WERI-Rb-1 (cell line): ENCODE measurements at regions not wholly inside any gene's neighbourhood (a gene's known extent, or its start where the extent isn't known, plus 50 kb on each side); places are given as distances from the start of the nearest gene placed in this dataset.
A peak's percentile ranks its signal among the peaks of the same experiment; 100 is the strongest.

Source experiments
- DNase-seq: peaks from one replicate; pipeline ENCODE4 v3.0.0-alpha.2; 2020
- H3K27ac ChIP-seq: fragments of 250-450 bp; sonication (Bioruptor Pico); 2 replicates; pipeline ENCODE4 v1.5.1; 2020; ENCODE audit warnings: mild to moderate bottlenecking, moderate library complexity
- H3K27me3 ChIP-seq: fragments of 250-450 bp; sonication (Bioruptor Pico); 2 replicates; pipeline ENCODE4 v1.5.1; 2021; ENCODE audit warnings: mild to moderate bottlenecking, low read depth, moderate library complexity; ENCODE audit not compliant: insufficient read depth, severe bottlenecking
- H3K36me3 ChIP-seq: fragments of 250-450 bp; sonication (Bioruptor Pico); 2 replicates; pipeline ENCODE4 v1.5.1; 2020; ENCODE audit warnings: mild to moderate bottlenecking, moderate library complexity
- H3K4me3 ChIP-seq: 2 replicates; pipeline ENCODE4 v1.5.1; 2011; ENCODE audit warnings: low read depth, mild to moderate bottlenecking, control low read depth, low read length
- H3K9me3 ChIP-seq: fragments of 250-450 bp; sonication (Bioruptor Pico); 2 replicates; pipeline ENCODE4 v1.5.1; 2021; ENCODE audit warnings: mild to moderate bottlenecking, moderate library complexity; ENCODE audit not compliant: severe bottlenecking
- CTCF ChIP-seq: IDR thresholded peaks from 2 replicates; pipeline ENCODE4 v1.5.1; 2011; ENCODE audit warnings: low read depth, mild to moderate bottlenecking, control low read depth, inconsistent platforms, low read length

GRCh38 chr16:13426736-13427135 is 493.2 kb upstream of the ERCC4 start:
- no peak for TF ChIP-seq CTCF
- DNase-seq: no peak

GRCh38 chr16:13427943-13428342 is 492.0 kb upstream of the ERCC4 start:
- no peaks in the 10 kb centered on the region for H3K36me3 ChIP-seq
- DNase-seq: no peak
- H3K27ac ChIP-seq: no peak overlapping the region
- H3K27me3 ChIP-seq: no peaks in the 10 kb centered on the region
- no peak for TF ChIP-seq CTCF
- no peak overlapping the region for H3K4me3 ChIP-seq
- H3K9me3 ChIP-seq: peaks cover 3% of the 10 kb centered on the region

More at GRCh38 chr16:13426736-13427135, 493.2 kb upstream of the ERCC4 start:
- no peak overlapping the region for H3K4me3 ChIP-seq
- H3K27ac ChIP-seq: no peak overlapping the region
- no peaks in the 10 kb centered on the region for H3K27me3 ChIP-seq
- no peaks in the 10 kb centered on the region for H3K36me3 ChIP-seq
- H3K9me3 ChIP-seq: peaks cover 3% of the 10 kb centered on the region

- no peak for TF ChIP-seq CTCF
- Histone ChIP-seq H3K9me3 (peaks cover 3% of the 10 kb centered on the region), H3K27me3 (no peaks in the 10 kb centered on the region), H3K27ac (no peak overlapping the region), H3K36me3 (no peaks in the 10 kb centered on the region), H3K4me3 (no peak overlapping the region)
- DNase-seq: no peak
Observed at GRCh38 chr16:13429416-13429815, 490.5 kb upstream of the ERCC4 start.

- DNase-seq: no peak
- Histone ChIP-seq H3K9me3 (no peaks in the 10 kb centered on the region), H3K4me3 (no peak overlapping the region), H3K27ac (no peak overlapping the region), H3K27me3 (no peaks in the 10 kb centered on the region), H3K36me3 (no peaks in the 10 kb centered on the region)
- no peak for TF ChIP-seq CTCF
Observed at GRCh38 chr16:13435415-13435814, 484.5 kb upstream of the ERCC4 start.

- no peaks in the 10 kb centered on the region for H3K36me3 ChIP-seq
- no peaks in the 10 kb centered on the region for H3K27me3 ChIP-seq
- no peak overlapping the region for H3K4me3 ChIP-seq
- H3K9me3 ChIP-seq: no peaks in the 10 kb centered on the region
- TF ChIP-seq CTCF: peak; percentile 65
- DNase-seq: peak; percentile 27
- no peak overlapping the region for H3K27ac ChIP-seq
Observed at GRCh38 chr16:13435873-13436474, 484.0 kb upstream of the ERCC4 start.
